K562 (cell line): ENCODE measurements at regions not wholly inside any gene's neighbourhood (a gene's known extent, or its start where the extent isn't known, plus 50 kb on each side); places are given as distances from the start of the nearest gene placed in this dataset.

Experiments used
- ATAC-seq: fragments of 200-7000 bp; cut with Tn5 transposase; 3 replicates; pipeline ENCODE4 v1.9.1; 2020; ENCODE audit warnings: moderate library complexity
- BruUV-seq: library from RNA; stranded (reverse); fragments of 400-500 nt; replicated peaks from 2 replicates; lab custom pipeline; 2021; lab: Mats Ljungman, UMichigan
- CTCF ChIA-PET: fragments of 300-600 bp; formaldehyde crosslinking; extraction: SDS; loops from one replicate; lab custom pipeline; 2021; ENCODE audit warnings: low intra/inter-chr PET ratio; lab: Yijun Ruan, JAX
- POLR2A ChIA-PET: fragments of 300-600, 350-650 bp; sonication (Branson Sonifier 250); formaldehyde crosslinking; extraction: SDS; loops from one replicate; lab custom pipeline; 2021; ENCODE audit warnings: antibody characterized with exemption, inconsistent platforms; lab: Yijun Ruan, JAX
- DNase-seq, 4 experiments: peaks; one replicate each; pipeline versions ENCODE4 v3.0.0 to v3.0.0-alpha.2; 2011 to 2018; ENCODE audit warnings: low spot score in 3 of 4, mixed read lengths in 3 of 4; ENCODE audit errors: extremely low read depth in 1 of 4
- FAIRE-seq: peaks from 2 replicates; lab custom pipeline; 2011; peaks lifted over from hg19 to GRCh38; lab: Jason Lieb, UNC
- H2AFZ ChIP-seq: 2 replicates; pipeline ENCODE4 v1.6.0; 2011; ENCODE audit warnings: low read depth, low read length, control low read depth, inconsistent platforms
- H3K27ac ChIP-seq: fragments of 200-600 bp; 3 replicates; pipeline ENCODE4 v1.8.0; 2011; ENCODE audit warnings: low read depth, mild to moderate bottlenecking, control low read depth, inconsistent platforms, low read length, moderate library complexity, mixed read lengths; ENCODE audit errors: extremely low read depth
- H3K27me3 ChIP-seq, 2 experiments: fragments of 300-600 bp in 1 of 2; 2 replicates in 1 of 2; 3 replicates in 1 of 2; pipeline versions ENCODE4 v1.6.0 to v1.8.0; 2011; ENCODE audit warnings: inconsistent platforms in 2 of 2, low read length in 2 of 2, mild to moderate bottlenecking in 1 of 2, mixed read lengths in 1 of 2, moderate library complexity in 1 of 2; ENCODE audit not compliant: control insufficient read depth in 2 of 2, insufficient read depth in 2 of 2
- H3K36me3 ChIP-seq: fragments of 300-600 bp; 3 replicates; pipeline ENCODE4 v1.8.0; 2011; ENCODE audit warnings: mild to moderate bottlenecking, low read length, inconsistent platforms; ENCODE audit not compliant: control insufficient read depth, insufficient read depth
- H3K4me1 ChIP-seq, 2 experiments: fragments of 200-600 bp in 1 of 2; replicated peaks in 1 of 2; 2 replicates in 1 of 2; 3 replicates in 1 of 2; pipeline versions ENCODE4 v1.5.1 to v1.8.0; 2011; ENCODE audit warnings: inconsistent platforms in 2 of 2, low read length in 2 of 2, mild to moderate bottlenecking in 1 of 2, mixed read lengths in 1 of 2, moderate library complexity in 1 of 2; ENCODE audit not compliant: control insufficient read depth in 2 of 2, insufficient read depth in 2 of 2
- H3K4me2 ChIP-seq: 2 replicates; pipeline ENCODE4 v1.6.1; 2011; ENCODE audit warnings: low read length, control low read depth, inconsistent platforms, mixed read lengths; ENCODE audit not compliant: insufficient read depth
- H3K4me3 ChIP-seq: fragments of 200-600 bp; sonication (generic), shearing (Covaris generic); 2 replicates; pipeline ENCODE4 v1.5.1; 2016; ENCODE audit warnings: control low read depth, inconsistent platforms
- H3K79me2 ChIP-seq: fragments of 200-600 bp; 3 replicates; pipeline ENCODE4 v1.8.0; 2011; ENCODE audit warnings: low read length, inconsistent platforms; ENCODE audit not compliant: control insufficient read depth, insufficient read depth
- H3K9ac ChIP-seq, 2 experiments: 2 replicates each; pipeline versions ENCODE4 v1.6.0 to v1.6.1; 2011; ENCODE audit warnings: low read depth in 2 of 2, low read length in 2 of 2, control low read depth in 1 of 2, inconsistent platforms in 1 of 2, mild to moderate bottlenecking in 1 of 2, mixed read lengths in 1 of 2; ENCODE audit not compliant: insufficient read depth in 1 of 2
- H3K9me1 ChIP-seq: one replicate; pipeline ENCODE4 v1.6.0; 2011; ENCODE audit warnings: inconsistent platforms, mild to moderate bottlenecking, low read length, moderate library complexity; ENCODE audit not compliant: control insufficient read depth, insufficient read depth
- H3K9me3 ChIP-seq: replicated peaks from 2 replicates; pipeline ENCODE4 v1.5.1; 2011; ENCODE audit warnings: low read depth, low read length, inconsistent platforms; ENCODE audit not compliant: control insufficient read depth, insufficient read depth
- H4K20me1 ChIP-seq: replicated peaks from 2 replicates; pipeline ENCODE4 v1.6.1; 2011; ENCODE audit warnings: low read length, inconsistent platforms, mixed read lengths; ENCODE audit not compliant: control insufficient read depth, insufficient read depth
- BRF2 ChIP-seq: IDR thresholded peaks from 3 replicates; pipeline ENCODE4 v1.6.1; 2011; ENCODE audit warnings: borderline replicate concordance, mild to moderate bottlenecking; ENCODE audit not compliant: insufficient read length, insufficient read depth
- ERF ChIP-seq: fragments of 450-650 bp; formaldehyde crosslinking; IDR thresholded peaks from 2 replicates; pipeline ENCODE4 v1.4.0; 2020; ENCODE audit warnings: mild to moderate bottlenecking, mixed read lengths
- FOXJ3 ChIP-seq: sonication (generic); formaldehyde crosslinking; IDR thresholded peaks from 2 replicates; pipeline ENCODE4 v1.4.0; 2020; ENCODE audit warnings: mild to moderate bottlenecking, missing genetic modification reagents
- MYNN ChIP-seq, 2 experiments: sonication (generic); formaldehyde crosslinking in 1 of 2; IDR thresholded peaks; 2 replicates each; pipeline versions ENCODE4 v1.5.0 to v1.6.1; 2016 to 2020; ENCODE audit warnings: antibody characterized with exemption in 1 of 2, missing genetic modification reagents in 1 of 2
- PTBP1 ChIP-seq: fragments of 200-400 bp; formaldehyde crosslinking; IDR thresholded peaks from 2 replicates; pipeline ENCODE4 v1.6.1; 2017; ENCODE audit warnings: low read depth, low read length
- ZBTB7A ChIP-seq: IDR thresholded peaks from 2 replicates; pipeline ENCODE4 v1.6.1; 2011; ENCODE audit warnings: low read depth, mild to moderate bottlenecking, low read length, moderate library complexity, borderline replicate concordance; ENCODE audit not compliant: control insufficient read depth
- ZC3H11A ChIP-seq: IDR thresholded peaks from 2 replicates; pipeline ENCODE4 v1.6.1; 2012; ENCODE audit warnings: low read depth, low read length, improper control_type of control experiment
- ZNF668 ChIP-seq: fragments of 250-450 bp; sonication (Bioruptor Pico); IDR thresholded peaks from 2 replicates; pipeline ENCODE4 v1.8.0; 2022; ENCODE audit warnings: mild to moderate bottlenecking, inconsistent platforms
- WGBS: fragments of 100-300 bp; shearing (Covaris generic); methylation state at CpG from one replicate; pipeline ENCODE4 v1.1.6; 2016; ENCODE audit warnings: low coverage, mixed read lengths; ENCODE audit not compliant: insufficient coverage; ENCODE audit errors: missing lambda C conversion rate; 5-methylcytosine and 5-hydroxymethylcytosine counted together
- in situ Hi-C: fragments of 300-500 bp; cut with MboI; formaldehyde crosslinking; loops from 4 replicates; pipeline ENCODE4 v1.15.0; 2018; ENCODE audit warnings: inconsistent platforms, mixed read lengths
- intact Hi-C: fragments of 100-400 bp; cut with micrococcal nuclease; formaldehyde crosslinking; loops from 2 replicates; pipeline ENCODE4 v1.14.2; 2022
- TF ChIP-seq, protein P1 (sequence below): fragments of 450-650 bp; IDR thresholded peaks from 2 replicates; pipeline ENCODE4 v1.6.1; 2016; ENCODE audit warnings: low read depth, mild to moderate bottlenecking, moderate library complexity
- TF ChIP-seq, protein P2 (sequence below): fragments of 450-650 bp; formaldehyde crosslinking; IDR thresholded peaks from 2 replicates; pipeline ENCODE4 v1.4.0; 2020; ENCODE audit warnings: mild to moderate bottlenecking, mixed read lengths

GRCh38 chr4:59823311-59823710 is 1376.8 kb upstream of the ADGRL3 start:
- 0% methylated on average over 2 of the region's 2 CpGs for whole genome bisulfite sequencing
- ATAC-seq: no peak
- Histone ChIP-seq H3K9ac (no peak overlapping the region), H3K27ac (no peak overlapping the region), H3K4me1 (no peaks in the 10 kb centered on the region), H2AFZ (no peak overlapping the region), H3K9me1 (no peaks in the 10 kb centered on the region)
- TF ChIP-seq ERF (CRISPR knock-in tag) (no peak), FOXJ3 (CRISPR knock-in tag) (no peak), ZNF668 (no peak), ZC3H11A (no peak), MYNN (IDR thresholded peaks at IDR 0.05) (no peak), MYNN (CRISPR knock-in tag; IDR thresholded peaks at IDR 0.05) (no peak), PTBP1 (no peak), BRF2 (no peak), ZBTB7A (no peak)
- TF ChIP-seq, protein P1, sequence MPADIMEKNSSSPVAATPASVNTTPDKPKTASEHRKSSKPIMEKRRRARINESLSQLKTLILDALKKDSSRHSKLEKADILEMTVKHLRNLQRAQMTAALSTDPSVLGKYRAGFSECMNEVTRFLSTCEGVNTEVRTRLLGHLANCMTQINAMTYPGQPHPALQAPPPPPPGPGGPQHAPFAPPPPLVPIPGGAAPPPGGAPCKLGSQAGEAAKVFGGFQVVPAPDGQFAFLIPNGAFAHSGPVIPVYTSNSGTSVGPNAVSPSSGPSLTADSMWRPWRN: no peak
- TF ChIP-seq, protein P2, sequence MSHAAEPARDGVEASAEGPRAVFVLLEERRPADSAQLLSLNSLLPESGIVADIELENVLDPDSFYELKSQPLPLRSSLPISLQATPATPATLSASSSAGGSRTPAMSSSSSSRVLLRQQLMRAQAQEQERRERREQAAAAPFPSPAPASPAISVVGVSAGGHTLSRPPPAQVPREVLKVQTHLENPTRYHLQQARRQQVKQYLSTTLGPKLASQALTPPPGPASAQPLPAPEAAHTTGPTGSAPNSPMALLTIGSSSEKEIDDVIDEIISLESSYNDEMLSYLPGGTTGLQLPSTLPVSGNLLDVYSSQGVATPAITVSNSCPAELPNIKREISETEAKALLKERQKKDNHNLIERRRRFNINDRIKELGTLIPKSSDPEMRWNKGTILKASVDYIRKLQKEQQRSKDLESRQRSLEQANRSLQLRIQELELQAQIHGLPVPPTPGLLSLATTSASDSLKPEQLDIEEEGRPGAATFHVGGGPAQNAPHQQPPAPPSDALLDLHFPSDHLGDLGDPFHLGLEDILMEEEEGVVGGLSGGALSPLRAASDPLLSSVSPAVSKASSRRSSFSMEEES (CRISPR knock-in tag): no peak
- TF ChIP-seq, all 486 proteins: peak for 0
- Histone ChIP-seq H3K36me3 (no peaks in the 10 kb centered on the region), H3K27me3 (no peaks in the 10 kb centered on the region), H3K4me2 (no peak overlapping the region), H3K9me3 (no peaks in the 10 kb centered on the region), H4K20me1 (no peaks in the 10 kb centered on the region), H3K4me3 (no peak overlapping the region), H3K79me2 (no peaks in the 10 kb centered on the region)
- BruUV-seq: no TSS peak
- POLR2A ChIA-PET: no interaction called here
- in situ Hi-C loops (no loop called here), intact Hi-C loops (no loop called here)
- no peak for DNase-seq
- CTCF ChIA-PET: no interaction called here
- no peak for FAIRE-seq
